ENCODE measurements at regions not wholly inside any gene's neighbourhood (a gene's known extent, or its start where the extent isn't known, plus 50 kb on each side); places are given as distances from the start of the nearest gene placed in this dataset.

- Histone ChIP-seq H3K79me2 (ENCODE audit: low read depth) (no peaks in the 10 kb centered on the region), H3K4me1 (peaks cover 3% of the 10 kb centered on the region), H3K9me3 (ENCODE audit: low read depth) (no peaks in the 10 kb centered on the region), H3K9ac (no peak overlapping the region), H3K36me3 (no peaks in the 10 kb centered on the region), H3K27ac (no peak overlapping the region), H3K4me2 (no peak overlapping the region), H3K27me3 (no peaks in the 10 kb centered on the region), H4K20me1 (ENCODE audit: low read depth) (no peaks in the 10 kb centered on the region), H3F3A (ENCODE audit: low read depth) (no peaks in the 10 kb centered on the region), H3K4me3 (no peak overlapping the region), H2AFZ (replicated peaks) (peak overlapping the region; percentile 95)
- H3K9me3 Mint-ChIP-seq = peaks cover 3% of the 10 kb centered on the region
- H3K27ac Mint-ChIP-seq = no peak overlapping the region
- peak; percentile 10 for DNase-seq (ENCODE audit: low spot score)
- H3K27me3 Mint-ChIP-seq (ENCODE audit: insufficient read depth, low read depth) = peaks cover 3% of the 10 kb centered on the region
- no peaks in the 10 kb centered on the region for H3K36me3 Mint-ChIP-seq
- H3K4me1 Mint-ChIP-seq = peaks cover 9% of the 10 kb centered on the region
- no peak overlapping the region for H3K4me3 Mint-ChIP-seq
- no peak for TF ChIP-seq CTCF (IDR thresholded peaks at IDR 0.05)
These were observed 717.3 kb downstream of the MATN1 start for GRCh38 chr1:30005972-30006619.

GRCh38 chr1:30001732-30002039 is 721.7 kb downstream of the MATN1 start:
- no peaks in the 10 kb centered on the region for H3K9me3 ChIP-seq (ENCODE audit: low read depth)
- H3K4me1 ChIP-seq = peaks cover 3% of the 10 kb centered on the region
- H3K4me2 ChIP-seq = no peak overlapping the region
- Mint-ChIP-seq H3K4me1 (peaks cover 3% of the 10 kb centered on the region), H3K4me3 (no peak overlapping the region), H3K9me3 (no peaks in the 10 kb centered on the region), H3K36me3 (no peaks in the 10 kb centered on the region), H3K27ac (no peak overlapping the region), H3K27me3 (ENCODE audit: insufficient read depth, low read depth) (no peaks in the 10 kb centered on the region)
- no peak overlapping the region for H2AFZ ChIP-seq (replicated peaks)
- no peaks in the 10 kb centered on the region for H3K27me3 ChIP-seq
- H3K79me2 ChIP-seq (ENCODE audit: low read depth) = no peaks in the 10 kb centered on the region
- H3K36me3 ChIP-seq = no peaks in the 10 kb centered on the region
- no peak for DNase-seq (ENCODE audit: low spot score)
- no peak overlapping the region for H3K4me3 ChIP-seq
- TF ChIP-seq EZH2phosphoT487 (IDR thresholded peaks at IDR 0.05) (no peak), CTCF (IDR thresholded peaks at IDR 0.05) (no peak), EZH2 (IDR thresholded peaks at IDR 0.05) (no peak)
- no peaks in the 10 kb centered on the region for H3F3A ChIP-seq (ENCODE audit: low read depth)
- H4K20me1 ChIP-seq (ENCODE audit: low read depth) = no peaks in the 10 kb centered on the region
- H3K27ac ChIP-seq = no peak overlapping the region
- H3K9ac ChIP-seq = no peak overlapping the region

- H3K4me3 Mint-ChIP-seq = no peak overlapping the region
- H3K9me3 ChIP-seq (ENCODE audit: low read depth) = no peaks in the 10 kb centered on the region
- no peak overlapping the region for H3K4me3 ChIP-seq
- H3K4me1 Mint-ChIP-seq = peaks cover 3% of the 10 kb centered on the region
- no peak for TF ChIP-seq EZH2 (IDR thresholded peaks at IDR 0.05)
- TF ChIP-seq CTCF (IDR thresholded peaks at IDR 0.05) = no peak
- no peak for TF ChIP-seq EZH2phosphoT487 (IDR thresholded peaks at IDR 0.05)
- H3K4me2 ChIP-seq = no peak overlapping the region
- no peaks in the 10 kb centered on the region for H3F3A ChIP-seq (ENCODE audit: low read depth)
- H3K9me3 Mint-ChIP-seq = no peaks in the 10 kb centered on the region
- H3K4me1 ChIP-seq = peaks cover 2% of the 10 kb centered on the region
- no peak for DNase-seq (ENCODE audit: low spot score)
- no peaks in the 10 kb centered on the region for H3K27me3 ChIP-seq
- H4K20me1 ChIP-seq (ENCODE audit: low read depth) = no peaks in the 10 kb centered on the region
- no peak overlapping the region for H3K27ac ChIP-seq
- no peaks in the 10 kb centered on the region for H3K36me3 ChIP-seq
- no peaks in the 10 kb centered on the region for H3K27me3 Mint-ChIP-seq (ENCODE audit: insufficient read depth, low read depth)
- no peak overlapping the region for H3K27ac Mint-ChIP-seq
- H3K79me2 ChIP-seq (ENCODE audit: low read depth) = no peaks in the 10 kb centered on the region
- no peak overlapping the region for H3K9ac ChIP-seq
- H2AFZ ChIP-seq (replicated peaks) = no peak overlapping the region
- no peaks in the 10 kb centered on the region for H3K36me3 Mint-ChIP-seq
These were observed 722.2 kb downstream of the MATN1 start for GRCh38 chr1:30001011-30001731.

Measured in neural progenitor cell (in vitro differentiated cells).